HG03280 (cell line): ENCODE measurements at regions not wholly inside any gene's neighbourhood (a gene's known extent, or its start where the extent isn't known, plus 50 kb on each side); places are given as distances from the start of the nearest gene placed in this dataset.

Experiments used
- ATAC-seq: cut with Tn5 transposase; IDR thresholded peaks from one replicate; pipeline ENCODE4 v1.9.1; 2021; ENCODE audit warnings: mild to moderate bottlenecking, moderate library complexity; ENCODE audit not compliant: unreplicated experiment

DNA sequence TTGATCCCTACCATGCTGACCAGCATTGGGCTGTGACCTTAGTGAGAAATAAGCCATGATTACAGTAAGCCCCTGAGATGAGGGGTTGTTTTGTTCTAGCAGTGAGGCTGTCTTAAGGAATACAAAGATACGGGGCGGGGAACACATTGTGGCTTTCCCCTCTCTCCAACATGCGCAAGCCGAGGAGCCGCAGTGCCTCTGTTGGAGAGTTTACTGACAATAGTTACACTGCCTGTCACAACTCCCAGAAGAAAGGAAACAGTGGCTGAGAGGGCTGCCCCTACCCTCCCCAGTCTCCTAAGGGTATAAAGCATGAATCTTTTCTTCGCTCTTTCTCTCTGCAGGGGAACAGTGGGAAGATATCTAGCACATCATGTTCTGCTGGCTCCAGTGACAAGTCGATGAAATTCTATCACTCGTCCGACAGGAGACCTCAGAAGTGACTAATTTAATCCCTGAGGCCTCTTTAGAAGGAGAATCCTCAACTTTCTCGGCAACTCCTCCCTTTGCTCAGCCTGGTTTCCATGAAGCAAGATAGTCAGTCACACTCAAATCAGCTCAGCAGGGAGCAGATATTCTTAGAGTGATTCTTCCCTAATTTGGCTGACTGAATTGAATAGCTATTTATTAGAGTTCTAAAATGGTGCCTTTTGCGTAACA, 409.0 kb upstream of the PROK2 start:
- ATAC-seq, result no peak

DNA sequence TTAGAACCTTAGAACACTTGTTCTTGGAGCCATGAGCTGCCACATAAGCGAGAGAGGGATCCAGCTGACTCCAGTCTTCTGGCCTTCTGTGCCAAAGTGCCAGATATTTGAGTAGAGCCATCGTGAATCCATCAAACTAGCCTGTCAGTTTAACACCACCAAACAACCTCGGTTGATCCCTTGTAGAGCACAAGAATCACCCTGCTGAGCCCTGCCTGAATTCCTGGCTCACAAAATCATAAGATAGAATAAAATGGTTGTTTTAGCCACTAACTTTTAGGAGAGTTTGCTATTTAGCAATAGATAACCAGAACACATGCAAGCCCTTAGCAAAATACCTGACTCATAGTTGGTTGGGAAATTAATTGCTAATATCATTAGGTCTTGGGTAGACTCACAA, 407.6 kb upstream of the PROK2 start:
- ATAC-seq, result no peak

DNA sequence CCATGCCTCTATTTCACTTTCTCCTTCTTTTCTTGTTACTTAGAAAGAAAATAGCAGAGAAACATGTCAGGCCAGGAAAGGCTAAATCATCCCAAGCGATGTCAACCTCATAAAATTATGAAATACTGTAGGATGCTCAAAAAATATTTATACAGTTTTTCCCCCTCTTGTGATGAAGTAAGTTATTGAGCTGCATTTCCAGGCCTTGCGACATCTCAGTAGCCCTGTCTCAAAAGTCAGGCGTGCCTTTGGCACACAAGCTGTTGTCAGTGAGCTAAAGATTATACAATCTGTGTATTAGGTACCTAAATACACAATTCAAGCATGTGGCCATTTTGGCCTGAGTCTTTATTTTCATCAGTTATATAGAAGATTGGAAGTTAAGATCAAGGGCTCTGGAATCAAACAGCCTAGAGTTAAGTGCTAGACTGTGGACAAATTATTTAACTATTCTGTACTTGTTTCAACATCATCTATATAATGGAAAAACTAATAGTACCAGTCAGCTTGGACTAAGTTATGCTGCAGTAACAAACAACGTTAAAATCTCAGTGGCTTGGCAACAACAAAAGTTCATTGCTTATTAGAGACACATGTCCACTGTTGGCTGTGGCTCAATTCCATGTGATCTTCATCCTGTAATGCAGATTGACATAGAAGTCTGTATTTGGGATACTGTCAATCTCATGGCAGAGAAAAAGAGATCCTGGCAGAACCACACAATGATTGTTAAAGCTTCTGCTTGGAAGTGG, 406.4 kb upstream of the PROK2 start:
- no peak for ATAC-seq

DNA sequence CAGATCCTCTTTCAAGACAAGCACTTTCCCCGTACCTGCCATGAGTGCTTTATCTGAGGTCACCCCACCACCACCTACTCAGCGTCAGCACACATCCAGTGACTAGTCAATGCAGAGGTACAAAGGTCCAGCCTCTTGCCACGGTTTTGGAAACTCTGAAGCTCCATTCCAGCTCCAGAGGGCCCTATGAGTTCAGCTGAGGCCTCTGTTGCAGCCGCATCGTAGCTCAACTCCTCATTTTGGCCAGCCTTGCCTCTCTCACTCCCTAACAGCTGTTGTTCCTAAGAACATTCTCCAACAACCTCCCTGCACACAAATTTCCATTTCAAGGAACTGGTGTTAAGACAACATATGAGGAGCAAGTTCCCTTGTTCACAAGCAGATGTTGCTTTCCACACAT, 405.1 kb upstream of the PROK2 start:
- no peak for ATAC-seq

DNA sequence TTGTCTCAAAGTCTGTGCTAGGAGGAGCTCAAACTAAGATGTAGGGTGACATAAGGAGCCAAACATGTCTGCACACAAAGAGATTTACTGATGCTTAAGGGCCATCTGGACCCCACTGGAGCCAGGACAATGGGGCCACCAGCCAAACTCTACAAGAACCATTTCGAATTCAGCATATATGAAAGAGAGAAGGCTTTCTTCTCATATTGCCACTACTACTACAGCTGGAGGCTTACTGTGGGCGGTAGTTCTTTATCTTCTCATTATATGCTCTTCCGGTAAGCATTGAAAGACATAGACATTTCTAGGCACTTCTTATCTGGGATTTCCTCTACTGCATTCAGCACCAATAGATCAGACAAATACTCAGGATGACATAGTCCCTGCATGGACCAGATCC, 404.4 kb upstream of the PROK2 start:
- ATAC-seq, result no peak

DNA sequence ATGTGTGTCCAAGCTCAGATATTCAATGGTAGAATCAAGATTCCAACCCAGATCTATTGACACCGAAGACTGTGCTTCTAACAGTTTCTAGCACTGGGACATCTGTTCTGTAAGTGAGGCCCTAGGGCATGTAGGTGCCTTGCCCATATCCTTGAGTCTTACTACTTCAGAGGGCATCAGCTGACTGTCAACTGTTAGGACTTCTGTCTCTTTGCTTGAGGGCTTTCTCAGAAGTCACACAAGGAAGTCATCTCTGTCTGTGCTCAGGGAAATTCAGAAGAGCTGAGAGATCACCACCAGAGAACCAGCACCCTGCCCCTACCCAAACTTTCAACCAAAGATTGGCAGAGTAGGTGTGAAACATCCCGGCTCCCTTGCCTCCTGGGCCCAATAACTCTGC, 403.6 kb upstream of the PROK2 start:
- ATAC-seq, result no peak

DNA sequence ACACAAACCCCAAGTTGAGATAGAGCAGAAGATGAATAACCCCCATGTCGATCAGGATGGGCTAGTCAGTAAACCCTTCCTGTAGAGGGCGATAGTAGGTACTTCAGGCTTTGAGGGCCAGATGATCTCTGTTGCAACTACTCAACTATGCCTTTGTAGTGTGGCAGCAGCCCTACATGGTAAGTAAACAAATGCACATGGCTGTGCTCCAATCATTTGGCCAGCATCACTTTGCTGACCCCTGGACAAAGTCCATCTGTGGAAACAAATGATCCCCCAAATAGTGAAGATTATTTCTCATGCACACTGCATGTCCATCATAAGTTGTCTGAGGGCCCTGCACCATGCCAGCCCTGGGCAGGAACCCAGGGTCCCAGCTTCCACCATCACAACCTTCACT, 402.2 kb upstream of the PROK2 start:
- ATAC-seq, result no peak

DNA sequence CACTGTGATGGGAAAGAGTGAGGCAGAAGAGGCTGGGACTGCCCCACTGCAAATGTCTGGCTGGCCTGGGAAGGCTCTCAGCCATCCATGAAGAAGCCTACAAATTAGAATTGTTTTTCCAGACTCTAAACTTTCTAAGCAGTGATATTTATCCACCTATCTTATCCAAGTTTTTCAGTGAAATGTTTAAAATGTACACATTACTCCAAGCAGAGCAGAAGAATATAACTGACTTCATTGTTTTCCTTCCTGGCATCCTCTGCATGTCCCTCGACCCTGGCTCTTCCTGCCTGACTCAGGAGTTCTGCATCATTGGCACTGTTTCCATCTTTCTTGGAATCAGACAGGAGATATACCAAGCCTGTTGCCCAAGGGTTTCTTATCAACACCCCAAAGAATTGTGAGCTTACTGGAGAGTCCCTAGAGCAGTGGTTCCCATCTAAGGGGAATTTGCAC, 401.5 kb upstream of the PROK2 start:
- ATAC-seq, result no peak

DNA sequence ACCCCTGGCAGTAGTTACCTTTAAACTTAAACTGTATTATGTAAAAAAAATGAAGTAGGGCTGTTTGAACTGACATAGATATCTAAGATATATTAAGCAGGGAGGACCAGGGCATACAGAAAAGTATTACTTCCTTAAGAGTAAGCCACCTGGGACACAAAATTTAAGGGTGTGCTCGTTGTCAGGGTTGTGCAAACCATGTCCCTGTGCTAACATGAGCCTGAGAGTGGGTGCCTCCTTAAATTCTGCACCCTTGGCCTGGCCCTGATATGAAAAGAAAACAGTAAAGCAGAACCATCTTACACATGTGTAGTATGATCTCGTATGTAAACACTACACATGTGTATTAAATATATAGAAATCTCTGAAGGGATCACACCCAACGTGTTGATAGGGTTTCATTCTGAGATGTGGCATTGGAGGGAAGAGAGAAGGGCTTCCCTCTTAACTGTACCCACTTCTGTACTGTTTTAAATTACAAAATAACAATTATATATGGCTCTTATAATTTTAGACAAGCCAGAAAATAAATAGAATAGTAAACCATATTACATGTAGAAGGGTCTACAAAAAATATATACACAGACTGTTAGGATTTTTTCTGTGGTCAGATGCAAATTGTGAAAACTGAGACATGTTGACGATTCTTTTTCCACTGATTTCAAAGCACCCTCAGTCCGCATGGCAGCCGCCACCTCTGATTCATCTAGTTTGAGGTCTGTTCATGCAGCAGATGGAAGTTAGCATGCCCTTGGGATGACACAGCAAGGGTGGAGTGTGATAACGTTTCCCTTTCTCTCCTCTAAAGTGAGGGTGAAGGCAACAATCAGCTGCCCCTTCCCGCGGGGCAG, 400.8 kb upstream of the PROK2 start:
- ATAC-seq, result no peak

DNA sequence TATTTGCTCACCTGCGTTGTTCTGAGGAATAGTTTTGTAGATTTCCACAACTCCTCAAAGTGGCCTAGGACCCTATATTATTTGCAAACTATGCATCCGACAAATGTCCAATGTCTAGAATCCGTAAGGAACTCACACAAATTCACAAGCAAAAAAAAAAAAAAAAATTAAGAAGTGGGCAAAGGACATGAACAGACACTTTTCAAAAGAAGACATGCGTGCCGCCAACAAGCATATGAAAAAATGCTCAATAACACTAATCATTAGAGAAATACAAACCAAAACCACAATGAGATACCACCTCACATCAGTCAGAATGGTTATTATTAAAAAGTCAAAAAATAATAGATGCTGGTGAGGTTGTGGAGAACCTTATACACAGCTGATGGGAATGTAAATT, 398.5 kb upstream of the PROK2 start:
- no peak for ATAC-seq

DNA sequence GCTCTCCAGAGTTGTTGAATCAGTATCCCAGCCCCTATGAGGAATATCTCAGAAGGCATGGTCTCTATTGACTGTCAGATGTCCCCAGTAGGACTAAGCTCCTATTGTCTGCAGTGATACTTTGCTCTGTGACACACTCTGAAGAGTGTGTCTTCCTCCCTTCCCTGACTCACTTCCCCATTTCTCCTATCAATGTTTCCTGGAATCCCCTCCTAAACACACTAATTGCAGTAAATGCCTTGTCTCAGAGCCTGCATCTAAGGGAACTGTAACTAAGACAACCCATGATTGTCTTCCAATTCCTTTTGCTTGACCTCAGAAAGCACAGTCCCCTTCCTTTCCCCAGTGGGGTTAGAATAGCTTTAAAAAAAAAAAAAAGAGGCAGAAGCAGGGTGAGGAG, 397.3 kb upstream of the PROK2 start:
- ATAC-seq, result no peak

DNA sequence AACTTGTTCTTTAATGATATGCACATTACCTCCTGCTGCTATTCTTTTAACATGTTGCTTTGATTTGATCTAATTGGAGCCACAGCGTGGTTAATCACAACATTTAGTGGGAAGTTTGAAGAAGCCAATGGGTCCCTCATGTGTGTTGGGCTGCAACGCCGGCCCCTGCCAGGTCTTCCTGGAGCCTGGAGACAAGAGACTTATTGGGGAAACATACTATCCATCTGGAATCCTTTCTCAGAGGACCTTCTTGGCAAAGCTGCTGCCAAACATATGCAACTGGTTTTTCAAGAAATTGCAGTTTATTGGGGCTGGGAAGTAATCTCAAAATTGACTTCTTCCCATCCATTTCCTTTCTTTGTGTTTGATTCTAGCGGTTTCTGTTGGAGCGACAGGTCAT, 396.3 kb upstream of the PROK2 start:
- ATAC-seq, result no peak

DNA sequence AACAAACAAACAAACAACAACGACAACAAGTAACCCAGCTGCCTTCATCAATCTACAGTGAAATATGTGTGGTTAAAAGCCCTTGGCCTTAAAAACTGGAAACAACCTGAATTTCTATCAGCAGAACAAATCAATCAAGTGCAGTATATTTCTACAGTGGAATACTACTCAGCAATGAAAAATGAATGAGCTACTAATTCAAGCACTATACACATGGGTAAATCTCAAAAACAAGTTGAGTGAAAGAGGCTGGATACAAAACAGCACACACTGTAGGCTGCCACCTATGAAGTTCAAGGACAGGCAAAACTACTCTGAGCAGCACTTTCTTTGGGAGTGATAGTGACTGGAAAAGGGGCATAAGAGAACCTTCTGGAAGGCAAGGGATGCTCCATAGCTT, 395.5 kb upstream of the PROK2 start:
- ATAC-seq, result no peak

DNA sequence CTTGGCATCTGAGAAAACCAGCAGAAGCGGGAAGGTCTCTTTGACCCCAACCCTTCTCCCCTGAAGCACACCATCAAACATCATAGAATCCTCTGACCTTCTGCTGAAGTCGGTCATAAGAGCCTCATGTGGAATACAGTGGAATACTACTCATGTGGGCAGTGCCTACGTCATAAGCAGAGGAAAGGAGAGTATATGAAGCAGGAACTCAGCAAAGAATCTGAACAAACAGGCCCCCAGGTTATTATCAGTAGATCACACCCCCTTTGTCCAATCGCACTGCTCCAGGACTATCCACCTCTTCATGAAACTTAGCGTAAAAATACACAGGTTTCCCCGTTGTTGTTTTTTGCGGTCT, 394.1 kb upstream of the PROK2 start:
- no peak for ATAC-seq

DNA sequence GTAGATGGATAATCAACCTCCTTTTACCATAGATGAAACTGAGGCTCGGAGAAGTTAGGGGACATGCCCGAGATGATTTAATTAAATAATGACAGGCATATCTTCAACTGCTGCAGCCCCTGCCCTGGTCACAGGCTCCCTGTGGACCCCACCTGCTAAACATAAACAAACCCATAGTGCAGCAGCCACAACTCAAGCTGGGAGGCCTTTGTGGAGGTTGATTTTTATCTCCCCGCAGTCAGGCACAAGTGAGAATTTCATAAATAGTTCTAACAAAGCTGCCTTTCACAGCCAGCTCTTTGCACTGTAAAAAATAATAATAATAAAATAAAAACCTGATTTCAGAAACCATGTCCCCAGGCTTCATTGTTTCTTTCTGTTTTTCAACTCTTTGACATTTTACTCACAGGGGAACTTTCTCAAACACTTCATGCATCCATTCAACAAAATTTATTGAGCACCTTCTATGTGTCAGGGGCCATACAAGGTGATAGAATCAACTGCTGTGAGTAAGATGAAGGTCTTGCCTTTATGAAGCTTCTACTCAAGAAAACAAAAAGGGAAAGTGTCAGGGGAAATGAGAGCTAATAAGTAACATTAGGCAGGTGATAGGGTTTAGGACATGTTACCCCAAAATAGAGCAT, 393.6 kb upstream of the PROK2 start:
- ATAC-seq, result no peak

DNA sequence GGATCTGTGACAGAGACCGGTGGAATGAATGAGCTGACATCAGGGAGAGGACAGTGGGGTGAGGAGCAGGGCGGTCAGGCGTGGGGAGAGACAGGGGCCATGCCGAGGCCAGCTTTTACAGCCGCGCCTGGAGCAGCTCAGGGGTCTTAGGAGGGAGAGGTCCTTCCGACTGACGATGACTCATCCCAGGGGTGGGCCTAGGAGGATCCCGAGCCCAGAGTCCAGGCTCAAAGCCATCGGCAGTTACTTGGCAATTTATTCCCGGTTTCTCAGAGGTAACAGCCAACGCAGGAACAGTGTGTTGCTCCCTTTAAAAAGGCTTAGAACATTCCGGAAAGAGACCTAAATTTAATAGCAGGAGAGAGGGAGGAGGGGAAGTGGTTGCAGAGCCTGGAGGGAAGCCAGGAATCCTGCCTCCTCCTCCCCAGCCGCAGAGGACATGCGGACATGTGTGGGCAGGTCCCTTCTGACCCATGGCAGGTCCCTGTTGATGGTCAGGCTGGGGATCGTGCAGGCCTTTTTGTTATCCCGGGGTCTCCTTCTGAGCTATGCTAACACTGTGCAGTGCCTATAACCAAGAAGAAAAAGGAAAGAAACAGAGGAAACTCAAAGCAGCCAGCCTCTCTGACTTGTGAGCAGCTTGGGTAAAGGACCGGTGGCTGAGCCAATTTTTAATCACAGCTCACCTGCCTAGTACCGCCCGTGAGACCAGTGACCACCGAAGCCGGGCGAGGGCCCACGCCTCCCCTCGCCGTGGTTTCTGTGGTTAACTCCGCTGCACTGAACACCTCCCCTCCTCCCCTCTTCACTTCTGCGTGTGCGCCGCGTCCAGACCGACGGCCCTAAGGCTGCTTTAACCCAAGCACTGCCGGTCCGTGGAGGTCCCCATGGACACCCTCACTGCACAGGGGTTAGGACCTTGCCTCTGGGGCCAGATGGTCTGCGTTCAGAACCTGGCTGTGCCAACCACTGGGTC, 392.4 kb upstream of the PROK2 start:
- no peak for ATAC-seq

DNA sequence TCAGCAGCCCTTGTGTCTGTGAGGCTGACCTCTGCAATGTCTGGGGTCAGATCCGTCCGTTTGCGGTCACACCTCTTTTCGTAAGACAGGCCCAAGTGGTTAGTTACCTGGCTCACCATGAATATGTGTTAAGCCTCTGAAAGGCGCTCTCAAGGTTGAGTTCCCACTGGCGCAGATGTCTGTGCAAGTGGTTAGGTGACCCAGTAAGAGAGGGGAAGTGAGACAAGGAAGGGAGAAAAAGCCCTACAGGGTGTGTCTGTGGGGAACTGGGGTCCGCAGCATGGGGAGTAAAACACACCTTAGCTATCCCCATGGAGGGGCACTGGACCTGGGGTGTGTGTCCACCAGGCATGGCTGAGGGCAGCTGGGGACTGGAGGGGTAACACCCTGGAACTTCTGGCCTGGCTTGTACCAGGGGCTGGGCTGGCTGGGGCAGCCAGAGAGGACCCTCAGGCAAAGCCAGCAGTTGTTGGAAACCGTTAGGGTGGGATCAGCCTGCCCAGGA, 391.6 kb upstream of the PROK2 start:
- ATAC-seq, result peak; percentile 91

DNA sequence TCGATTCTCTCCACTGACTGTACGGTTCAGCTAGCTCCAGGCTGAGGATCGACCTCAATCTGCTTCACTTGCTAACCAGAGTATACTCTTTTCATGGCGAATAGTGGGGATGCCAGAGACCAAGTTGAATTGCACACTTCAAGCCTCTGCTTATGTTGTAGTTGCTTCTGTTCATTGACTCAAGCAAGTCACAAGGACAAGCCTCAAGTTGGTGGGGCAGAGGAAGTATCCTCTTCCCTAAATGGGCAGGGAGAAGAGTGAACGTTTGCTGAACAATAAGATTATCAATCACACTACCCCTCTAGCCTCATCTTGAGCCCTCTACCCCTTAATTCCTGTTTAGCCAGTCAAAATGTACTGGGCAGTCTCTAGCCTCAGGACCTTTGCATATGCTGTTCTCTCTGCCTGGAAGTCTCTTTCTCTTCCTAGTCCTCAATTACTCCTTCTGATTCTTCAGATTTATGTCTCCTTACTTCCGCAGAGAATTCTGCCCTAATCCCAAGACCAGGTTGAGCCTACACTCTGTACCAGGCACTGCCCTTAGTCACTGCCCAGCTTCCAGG, 390.4 kb upstream of the PROK2 start:
- ATAC-seq, result no peak

DNA sequence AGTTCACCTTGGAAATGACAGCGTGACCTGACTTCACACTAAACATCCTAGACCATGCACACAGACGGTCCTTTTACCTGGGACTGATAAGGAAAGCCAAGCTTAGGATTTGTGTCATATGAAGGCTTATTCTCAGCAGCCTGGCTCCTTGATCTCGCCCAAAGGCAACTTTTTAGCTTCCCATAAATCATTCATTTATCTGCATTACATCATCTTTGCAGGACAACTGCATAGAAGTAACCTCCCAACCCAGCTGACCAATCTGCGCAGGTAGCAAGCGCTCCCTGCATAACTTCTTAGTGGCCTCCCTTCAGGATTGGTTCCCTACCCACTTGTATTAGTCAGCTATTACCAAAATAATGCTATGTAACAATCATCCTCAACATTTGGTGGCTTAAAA, 389.9 kb upstream of the PROK2 start:
- no peak for ATAC-seq

DNA sequence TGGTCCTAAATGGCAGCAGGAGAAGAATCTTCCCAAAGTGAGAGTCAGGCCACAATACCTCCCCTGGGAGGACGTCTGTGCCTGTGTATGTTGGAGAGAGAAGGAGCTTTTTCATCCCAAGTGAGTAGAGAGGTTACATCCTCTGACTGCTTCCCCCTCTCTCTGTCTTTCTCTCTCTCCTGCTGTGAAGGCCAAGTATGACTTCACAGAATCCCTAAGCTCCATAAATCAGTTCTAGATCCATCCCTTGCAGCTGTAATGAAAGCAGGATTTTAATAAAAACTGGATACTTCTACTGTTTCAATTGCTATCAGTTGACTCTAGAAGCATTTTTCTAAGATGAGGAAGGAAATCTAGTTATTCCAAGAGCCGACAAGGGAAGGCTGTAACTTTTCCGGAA, 389.1 kb upstream of the PROK2 start:
- no peak for ATAC-seq
